Stomach (tissue), 4 donors: ENCODE measurements at regions not wholly inside any gene's neighbourhood (a gene's known extent, or its start where the extent isn't known, plus 50 kb on each side); places are given as distances from the start of the nearest gene placed in this dataset.

ENCODE experiments used
- EP300 ChIP-seq: sonication (generic); formaldehyde crosslinking; IDR thresholded peaks from one replicate; pipeline ENCODE4 v1.6.1; 2017; ENCODE audit warnings: antibody characterized with exemption
- POLR2A ChIP-seq, 4 donors: fragments of 450-650 bp; IDR thresholded peaks; one replicate each; pipeline ENCODE4 v1.6.1; 2016; ENCODE audit warnings: antibody characterized with exemption in 4 of 4, control low read depth in 2 of 4, mild to moderate bottlenecking in 1 of 4, moderate library complexity in 1 of 4

DNA sequence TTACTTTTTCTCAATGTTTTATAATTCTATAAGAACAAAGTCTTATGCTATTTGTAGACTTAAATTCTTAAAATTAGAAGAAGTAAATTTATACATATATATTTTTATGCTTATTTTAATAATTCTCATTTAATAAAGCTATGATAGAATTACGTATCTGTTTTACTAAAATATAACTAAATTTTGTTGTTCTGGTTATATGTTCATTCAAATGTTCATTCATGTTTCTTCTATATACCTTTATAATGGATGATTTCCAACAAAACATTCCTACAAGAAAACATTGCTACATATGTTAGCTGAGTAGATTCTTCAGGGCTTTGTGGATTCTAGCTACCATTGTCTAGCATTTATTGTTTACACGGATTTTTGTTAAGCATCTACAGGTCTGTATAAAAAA is 634.3 kb upstream of the PCDH20 start:
- TF ChIP-seq POLR2A (IDR thresholded peaks at IDR 0.05) (no peak), EP300 (no peak)
